NCI-H446 (cell line): ENCODE measurements at regions not wholly inside any gene's neighbourhood (a gene's known extent, or its start where the extent isn't known, plus 50 kb on each side); places are given as distances from the start of the nearest gene placed in this dataset.

Source experiments
- DNase-seq, 2 experiments: peaks; one replicate each; lab custom pipeline; 2025; lab: John Stamatoyannopoulos, UW

DNA sequence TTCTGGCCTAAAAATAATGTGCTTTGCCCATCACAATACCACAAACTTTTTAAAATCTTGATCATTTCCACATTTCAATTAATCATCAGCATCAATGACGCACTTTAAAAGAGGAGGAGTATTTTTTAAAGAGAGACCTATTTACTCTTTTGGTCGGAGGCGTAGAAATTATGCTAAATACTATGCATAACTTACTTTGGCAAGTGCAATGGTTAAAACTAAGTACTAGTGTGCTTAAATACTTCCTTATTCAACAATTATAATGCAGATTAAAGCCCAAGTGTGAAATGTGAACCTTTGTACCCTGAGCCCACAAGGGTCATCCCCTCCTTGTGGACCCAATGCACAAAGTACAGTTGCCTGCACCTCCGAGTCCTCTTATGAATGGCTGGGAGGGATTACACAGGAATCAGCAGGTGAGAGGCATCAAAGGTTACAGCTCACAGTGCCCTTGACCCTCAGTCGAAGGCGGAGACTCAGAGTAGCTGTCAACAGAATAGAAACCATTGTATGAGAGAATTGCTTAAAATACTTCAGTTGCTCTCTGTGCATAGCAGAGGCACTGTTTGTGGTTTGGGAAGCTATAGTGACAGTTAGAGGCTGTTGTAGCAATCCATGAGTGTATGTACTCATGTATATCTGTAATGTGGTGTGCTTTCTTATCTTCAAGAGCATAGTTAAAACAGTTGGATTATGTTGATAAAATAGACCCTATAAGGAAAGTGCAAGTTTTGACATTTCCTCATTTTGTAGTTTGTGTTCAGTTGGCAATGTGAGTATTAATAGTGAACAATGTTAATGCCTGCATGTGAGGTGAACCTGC, 151.7 kb upstream of the ITGA4 start:
- no peak for DNase-seq

DNA sequence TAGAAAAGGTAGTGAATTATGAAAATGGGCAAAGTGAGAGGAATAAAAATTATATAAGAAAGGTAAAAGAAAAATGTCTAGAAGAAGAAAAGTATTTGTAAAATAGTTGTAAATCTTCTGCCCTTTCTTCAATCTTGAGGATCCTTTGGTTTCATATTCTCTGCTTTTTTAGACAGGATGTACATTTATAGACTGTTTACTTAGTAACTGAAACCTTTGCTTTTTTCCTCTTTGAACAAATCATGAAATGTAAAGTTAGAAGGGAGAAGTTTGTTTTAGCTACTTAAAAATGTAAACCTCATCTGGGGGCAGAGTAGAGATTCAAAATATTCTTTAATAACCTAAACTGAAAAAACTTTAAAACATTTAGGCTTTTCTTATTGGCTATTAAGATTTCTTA, 150.4 kb upstream of the ITGA4 start:
- no peak for DNase-seq

GRCh38 chr2:181307203-181307991, 149.8 kb upstream of the ITGA4 start:
- no peak for DNase-seq

- no peak for DNase-seq
Observed at GRCh38 chr2:181308766-181309515, 148.2 kb upstream of the ITGA4 start.

DNA sequence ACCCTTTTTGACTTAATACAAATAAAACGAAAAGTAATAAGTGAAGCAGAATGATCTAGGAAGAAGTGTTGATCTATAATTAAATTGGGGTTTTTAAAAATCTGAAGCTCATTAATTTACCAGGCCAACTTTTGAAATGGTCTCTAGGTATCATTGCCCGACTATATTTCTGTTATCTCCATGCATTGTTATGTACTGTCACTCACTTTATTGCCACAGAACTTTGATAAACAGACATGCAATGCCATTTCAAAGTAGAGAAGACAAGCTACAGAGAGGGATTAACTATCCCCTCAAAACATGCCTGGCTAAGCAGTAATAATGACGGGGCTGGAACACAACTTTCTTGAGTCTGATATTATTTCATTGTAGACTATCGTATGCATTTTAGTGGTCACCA, 147.6 kb upstream of the ITGA4 start:
- DNase-seq, result no peak

DNA sequence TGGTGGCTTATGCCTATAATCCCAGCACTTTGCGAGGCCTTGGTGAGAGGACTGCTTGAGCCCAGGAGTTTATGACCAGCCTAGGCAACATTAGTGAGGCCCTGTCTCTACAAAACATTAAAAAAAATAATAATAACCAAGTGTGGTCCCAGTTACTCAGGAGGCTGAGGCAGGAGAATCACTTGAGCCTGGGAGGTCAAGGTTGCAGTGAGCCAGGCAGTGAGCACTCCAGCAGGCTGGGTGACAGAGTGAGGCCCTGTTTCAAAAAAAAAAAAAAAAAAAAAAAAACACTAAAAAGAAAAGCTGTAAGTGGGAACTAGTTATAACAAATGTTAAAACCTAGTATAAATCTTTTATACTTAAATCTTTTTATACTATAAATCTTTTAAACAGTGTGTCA, 146.2 kb upstream of the ITGA4 start:
- no peak for DNase-seq

DNA sequence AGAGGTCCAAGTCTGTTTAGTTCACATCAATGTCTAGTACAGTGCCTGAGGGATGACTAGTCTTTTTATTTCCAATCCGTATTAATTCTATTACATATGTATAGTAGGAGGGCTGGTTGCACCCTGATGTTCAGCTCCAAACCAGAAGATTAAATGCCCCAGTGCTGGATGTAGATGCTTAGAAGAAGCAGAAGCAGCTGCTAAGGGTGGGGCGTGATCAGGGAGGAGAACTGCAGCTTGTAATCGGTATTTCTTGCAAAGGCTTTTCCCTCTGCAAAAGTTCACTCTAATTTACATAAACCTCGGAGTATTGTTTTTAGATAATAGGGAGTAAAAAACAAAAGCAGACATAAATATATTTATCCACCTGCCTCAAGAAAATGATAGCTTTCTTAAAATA, 145.3 kb upstream of the ITGA4 start:
- DNase-seq, result no peak

DNA sequence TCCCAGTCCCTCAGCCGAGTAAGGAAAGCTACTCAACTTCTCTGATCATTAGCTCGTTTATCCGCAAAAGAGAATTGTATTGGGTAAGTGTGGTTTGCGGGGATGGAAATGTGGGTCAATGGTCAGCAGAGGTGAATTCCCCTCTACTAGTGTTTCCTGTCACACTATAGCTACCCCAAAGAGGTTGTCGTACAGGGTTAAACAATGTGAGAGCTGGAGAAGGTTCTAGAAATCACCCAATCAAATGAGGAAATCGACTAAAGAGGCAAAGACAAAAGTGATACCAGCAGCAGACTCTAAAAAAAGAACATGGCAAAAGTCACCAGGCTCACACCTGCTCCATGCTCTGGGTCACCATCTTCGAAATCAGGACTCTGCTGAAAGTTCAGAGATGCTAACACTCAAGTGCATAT, 144.7 kb upstream of the ITGA4 start:
- DNase-seq, result no peak

GRCh38 chr2:181313845-181314244, 143.3 kb upstream of the ITGA4 start:
- no peak for DNase-seq

GRCh38 chr2:181314551-181314950, 142.6 kb upstream of the ITGA4 start:
- DNase-seq, result no peak

GRCh38 chr2:181317511-181317910, 139.7 kb upstream of the ITGA4 start:
- no peak for DNase-seq

DNA sequence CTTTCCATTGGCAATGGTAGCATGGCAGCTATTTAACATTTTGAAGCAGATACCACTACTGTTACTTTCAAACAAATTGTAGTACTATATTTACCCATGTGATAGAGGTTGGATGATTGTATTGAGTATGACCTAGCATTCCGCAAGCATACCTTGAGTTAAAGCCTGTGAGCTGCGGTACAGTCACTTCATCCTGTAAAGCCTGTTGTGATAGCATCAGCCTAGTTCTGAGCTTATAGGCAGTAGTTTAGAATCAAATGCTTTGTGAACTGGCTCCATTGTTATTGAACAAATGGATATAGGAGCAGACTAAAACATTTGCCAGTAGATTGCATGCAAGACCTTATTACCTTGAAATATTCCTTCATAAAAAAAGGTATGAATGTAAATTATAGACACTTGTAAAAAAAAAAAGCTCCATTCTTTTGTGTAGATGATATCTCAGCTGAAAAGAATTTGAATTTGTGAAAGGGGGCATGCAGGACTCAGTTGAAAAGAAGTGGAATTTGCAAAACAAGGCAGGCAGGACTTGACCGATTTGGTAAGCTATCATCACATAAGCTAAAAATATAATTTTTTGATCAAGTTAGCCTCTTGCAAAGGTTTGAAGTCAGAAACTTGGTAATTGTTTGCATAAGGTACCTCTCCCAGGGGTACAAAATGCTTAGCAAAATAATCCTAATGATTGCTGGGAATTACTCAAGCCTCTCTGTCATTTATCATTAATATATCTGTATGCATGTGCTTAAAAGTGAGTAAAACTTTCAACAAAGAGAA, 138.5 kb upstream of the ITGA4 start:
- DNase-seq, result no peak

DNA sequence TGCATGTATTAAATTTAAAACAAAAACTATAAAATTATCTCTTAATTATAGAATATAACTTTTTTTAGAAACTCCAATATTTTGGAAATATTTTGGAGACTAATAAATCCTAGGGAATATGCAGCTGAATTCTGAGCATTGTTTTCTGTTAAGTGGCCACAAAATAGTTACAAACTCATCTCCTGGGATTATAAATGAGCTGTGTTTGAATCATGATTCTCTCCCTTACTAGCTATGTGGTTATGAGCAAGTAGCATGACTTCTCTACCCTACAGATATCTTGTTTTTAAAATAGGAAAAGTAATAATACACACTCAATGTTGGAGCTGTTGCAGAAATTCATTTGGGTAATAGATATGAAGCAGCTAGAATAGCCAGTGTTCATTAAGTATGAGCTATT, 137.9 kb upstream of the ITGA4 start:
- DNase-seq, result no peak

GRCh38 chr2:181320638-181321037, 136.5 kb upstream of the ITGA4 start:
- no peak for DNase-seq

- no peak for DNase-seq
Observed at GRCh38 chr2:181324912-181325311, 132.3 kb upstream of the ITGA4 start.

GRCh38 chr2:181326661-181327060, 130.5 kb upstream of the ITGA4 start:
- DNase-seq, result no peak

DNA sequence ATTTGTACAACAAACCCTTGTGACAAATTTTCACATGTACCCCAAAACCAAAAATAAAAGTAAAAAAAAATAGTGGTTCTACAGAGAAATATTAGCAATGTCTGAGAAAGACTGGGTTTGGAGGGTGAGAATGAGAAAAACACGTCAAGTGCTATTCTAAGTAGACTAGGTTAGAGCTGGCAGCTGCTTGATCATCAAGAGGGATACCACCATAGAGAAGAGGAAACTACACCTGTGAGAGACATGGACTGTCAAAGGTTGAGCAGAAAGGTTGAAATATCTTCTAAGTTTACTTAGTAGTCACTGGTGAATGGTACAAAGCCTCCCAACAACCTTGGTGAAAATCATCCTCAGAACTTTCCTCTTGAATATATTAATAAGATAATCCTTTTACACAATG, 126.9 kb upstream of the ITGA4 start:
- DNase-seq, result no peak

DNA sequence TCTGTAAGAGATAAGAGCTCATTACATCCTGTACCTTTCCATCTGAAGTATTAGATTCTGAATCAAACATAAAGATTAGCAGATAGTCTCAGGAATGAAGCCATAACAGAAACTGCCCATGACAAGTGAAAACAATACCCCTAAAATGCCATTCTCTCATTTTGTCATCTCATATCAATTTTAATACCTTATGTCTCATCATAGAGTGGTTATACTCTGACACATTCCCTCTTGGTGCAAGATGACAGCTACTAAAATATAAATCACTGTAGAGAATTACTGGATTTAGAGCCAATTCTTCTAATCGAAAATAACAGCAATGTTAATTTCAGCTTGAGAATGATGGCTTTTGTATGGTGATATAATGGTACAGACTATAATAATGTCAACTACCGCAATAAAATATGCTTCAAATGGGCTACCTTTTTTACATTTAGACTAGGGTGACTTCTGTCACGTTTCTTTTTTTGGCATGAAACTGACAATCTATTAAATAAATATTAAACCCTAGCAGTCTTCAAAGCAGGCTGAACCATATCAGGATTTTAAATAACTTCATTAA, 125.1 kb upstream of the ITGA4 start:
- DNase-seq, result no peak

DNA sequence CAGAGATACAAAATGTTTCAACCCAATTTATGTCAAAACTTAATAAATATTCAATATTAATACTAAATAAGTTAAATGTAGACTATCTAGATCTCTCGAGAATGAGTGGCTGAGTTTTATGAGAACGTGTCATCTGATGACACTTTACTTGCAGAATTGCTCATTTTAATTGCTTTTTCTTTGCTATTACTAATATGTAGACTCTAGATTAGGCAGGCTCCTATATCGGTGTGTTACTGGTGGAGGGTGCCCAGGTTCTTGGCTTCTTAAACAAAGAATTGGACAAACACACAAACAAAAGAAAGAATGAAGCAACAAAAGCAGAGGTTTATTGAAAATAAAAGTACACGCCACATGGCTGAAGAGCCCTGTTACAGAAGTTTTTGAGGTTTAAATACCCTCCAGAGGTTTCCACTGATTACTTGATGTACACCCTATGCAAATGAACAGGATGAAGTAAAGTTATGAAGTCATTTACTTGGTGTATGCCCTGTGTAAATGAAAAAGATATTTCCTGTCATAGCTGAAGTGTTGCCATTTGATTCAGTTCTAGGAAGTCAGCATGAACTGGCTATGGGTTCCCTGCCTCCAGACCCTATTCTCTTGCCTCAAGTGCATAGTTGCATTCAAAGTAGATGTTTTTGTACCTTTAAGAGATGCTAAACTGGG, 122.9 kb upstream of the ITGA4 start:
- no peak for DNase-seq

DNA sequence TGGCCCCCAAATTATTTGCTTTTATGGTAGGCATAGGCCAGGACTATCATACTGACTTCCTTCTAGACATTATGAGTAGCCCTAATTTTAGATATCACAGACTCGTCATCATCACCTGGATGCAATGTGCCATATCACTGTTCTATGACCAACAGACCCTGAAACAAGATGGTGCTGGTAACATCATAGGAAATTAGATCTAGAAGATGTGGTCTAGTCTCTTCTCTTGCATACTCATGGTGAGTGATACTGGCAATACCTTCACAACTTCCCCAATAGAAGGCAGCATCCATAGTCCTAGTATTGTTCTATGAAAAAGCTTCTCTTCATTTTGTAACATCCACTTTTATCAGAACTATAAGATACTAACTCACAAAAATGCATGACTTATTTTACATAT, 116.3 kb upstream of the ITGA4 start:
- no peak for DNase-seq
